ENCODE measurements at regions not wholly inside any gene's neighbourhood (a gene's known extent, or its start where the extent isn't known, plus 50 kb on each side); places are given as distances from the start of the nearest gene placed in this dataset.

DNA sequence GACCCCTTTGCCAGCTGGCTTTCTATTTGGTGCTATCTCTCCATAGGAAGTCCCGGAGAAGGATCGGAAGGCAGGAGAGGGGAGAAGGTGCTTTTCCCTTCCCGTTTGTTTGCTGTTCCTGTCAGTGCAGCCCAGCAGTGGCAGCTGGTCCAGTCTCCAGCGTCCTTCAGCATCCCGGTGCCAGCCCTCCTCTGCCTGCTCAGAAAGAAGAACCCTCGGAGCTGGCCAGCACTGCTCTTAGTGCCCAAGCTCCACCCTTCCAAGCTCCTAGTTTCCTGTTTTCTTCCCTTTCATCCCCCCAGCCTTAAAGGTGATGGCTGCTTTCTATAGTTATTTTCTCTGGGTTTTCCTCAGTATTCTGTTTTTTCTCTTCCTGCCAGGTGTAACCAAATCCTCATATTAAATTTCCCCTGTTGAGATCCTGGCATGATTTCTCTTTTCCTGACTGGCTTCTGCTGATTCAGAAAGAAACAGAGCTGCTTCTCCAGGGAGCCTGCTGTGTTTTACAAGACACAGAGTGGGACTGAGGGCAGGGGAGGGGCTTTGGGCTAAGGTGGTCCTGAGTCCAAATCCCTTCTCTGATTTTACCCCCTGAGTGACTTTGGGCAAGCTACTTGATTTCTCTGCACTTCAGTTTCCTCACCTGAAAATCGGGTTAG, 186.8 kb downstream of the COPRS start:
- Histone ChIP-seq H3K4me3 (no peak overlapping the region), H3K9me3 (no peaks in the 10 kb centered on the region), H3K4me1 (no peaks in the 10 kb centered on the region), H3K36me3 (no peaks in the 10 kb centered on the region), H3K27me3 (no peaks in the 10 kb centered on the region), H3K27ac (no peak overlapping the region)
- no peak for DNase-seq (ENCODE audit: low spot score)
- TF ChIP-seq, protein P1, sequence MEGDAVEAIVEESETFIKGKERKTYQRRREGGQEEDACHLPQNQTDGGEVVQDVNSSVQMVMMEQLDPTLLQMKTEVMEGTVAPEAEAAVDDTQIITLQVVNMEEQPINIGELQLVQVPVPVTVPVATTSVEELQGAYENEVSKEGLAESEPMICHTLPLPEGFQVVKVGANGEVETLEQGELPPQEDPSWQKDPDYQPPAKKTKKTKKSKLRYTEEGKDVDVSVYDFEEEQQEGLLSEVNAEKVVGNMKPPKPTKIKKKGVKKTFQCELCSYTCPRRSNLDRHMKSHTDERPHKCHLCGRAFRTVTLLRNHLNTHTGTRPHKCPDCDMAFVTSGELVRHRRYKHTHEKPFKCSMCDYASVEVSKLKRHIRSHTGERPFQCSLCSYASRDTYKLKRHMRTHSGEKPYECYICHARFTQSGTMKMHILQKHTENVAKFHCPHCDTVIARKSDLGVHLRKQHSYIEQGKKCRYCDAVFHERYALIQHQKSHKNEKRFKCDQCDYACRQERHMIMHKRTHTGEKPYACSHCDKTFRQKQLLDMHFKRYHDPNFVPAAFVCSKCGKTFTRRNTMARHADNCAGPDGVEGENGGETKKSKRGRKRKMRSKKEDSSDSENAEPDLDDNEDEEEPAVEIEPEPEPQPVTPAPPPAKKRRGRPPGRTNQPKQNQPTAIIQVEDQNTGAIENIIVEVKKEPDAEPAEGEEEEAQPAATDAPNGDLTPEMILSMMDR (IDR thresholded peaks at IDR 0.05): no peak

DNA sequence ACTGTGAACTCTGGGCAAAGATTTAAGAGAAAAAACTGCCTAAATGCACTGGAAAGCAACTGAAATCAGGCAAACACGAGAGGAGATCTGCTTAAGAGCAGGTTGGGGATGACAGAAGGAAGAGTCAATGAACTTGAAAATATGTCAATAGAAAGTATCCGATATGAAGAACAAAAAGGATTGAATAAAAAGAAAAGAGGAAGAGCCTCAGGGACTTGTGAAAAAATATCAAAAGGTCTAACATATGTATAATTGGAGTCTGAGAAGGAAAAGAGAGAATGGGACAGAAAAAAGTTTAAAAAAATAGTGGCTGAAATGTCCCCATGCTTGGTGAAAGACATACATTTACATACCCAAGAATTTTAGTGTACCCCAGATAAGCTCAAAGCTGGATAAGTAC, 195.5 kb downstream of the COPRS start:
- DNase-seq (ENCODE audit: low spot score): no peak
- Histone ChIP-seq H3K36me3 (no peaks in the 10 kb centered on the region), H3K4me1 (no peaks in the 10 kb centered on the region), H3K9me3 (peaks cover 0 to 34% of the 10 kb centered on the region in 2 donors), H3K27ac (no peak overlapping the region), H3K27me3 (no peaks in the 10 kb centered on the region), H3K4me3 (no peak overlapping the region)
- TF ChIP-seq, protein P1 (IDR thresholded peaks at IDR 0.05): no peak

DNA sequence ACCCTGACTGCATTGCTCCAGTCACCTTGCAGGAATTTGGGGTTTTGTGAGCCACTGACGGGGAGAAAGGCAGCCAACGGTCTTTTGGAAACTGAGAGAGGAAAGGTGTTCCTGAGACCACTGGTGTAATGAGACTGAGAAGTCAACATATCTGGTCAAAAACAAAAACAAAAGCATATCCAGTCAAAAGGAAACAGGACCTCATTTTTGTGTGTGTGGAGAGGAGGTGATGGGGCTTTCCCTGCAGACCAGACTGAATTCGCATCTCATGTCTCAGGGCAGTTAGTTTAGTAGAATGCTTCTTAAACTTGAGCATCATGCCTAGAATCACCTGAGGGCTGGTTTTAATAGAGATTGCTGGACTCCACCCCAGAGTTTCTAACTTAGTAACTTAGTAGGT, 198.4 kb downstream of the COPRS start:
- no peak overlapping the region for H3K4me3 ChIP-seq
- TF ChIP-seq, protein P1 (IDR thresholded peaks at IDR 0.05): no peak

DNA sequence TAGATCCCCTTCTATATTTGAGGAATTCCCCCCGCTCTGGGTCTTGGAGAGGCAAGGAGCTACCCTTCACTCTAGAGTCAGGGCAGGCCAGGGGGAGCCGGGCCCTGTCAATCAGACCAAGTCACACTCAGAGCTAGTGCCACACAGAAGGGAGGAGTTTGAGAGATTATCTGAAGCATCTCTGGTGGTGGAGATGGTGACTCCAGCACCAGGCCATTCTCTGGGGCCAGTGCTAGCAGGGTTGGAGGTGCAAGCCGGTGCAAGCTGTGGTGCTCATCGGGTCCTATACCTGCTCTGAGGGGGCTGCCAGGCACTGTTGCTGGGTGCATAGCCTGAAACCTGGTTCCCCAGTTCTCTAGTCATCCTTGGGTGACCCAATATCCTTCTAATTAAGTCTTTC, 201.2 kb downstream of the COPRS start:
- Histone ChIP-seq H3K27me3 (no peaks in the 10 kb centered on the region), H3K9me3 (peaks cover 0 to 11% of the 10 kb centered on the region in 2 donors), H3K4me3 (no peak overlapping the region), H3K36me3 (no peaks in the 10 kb centered on the region), H3K4me1 (peaks cover 0 to 7% of the 10 kb centered on the region in 2 donors), H3K27ac (no peak overlapping the region)
- TF ChIP-seq, protein P1 (IDR thresholded peaks at IDR 0.05): no peak
- DNase-seq (ENCODE audit: low spot score): no peak

More for the DNA sequence above, 198.4 kb downstream of the COPRS start:
- Histone ChIP-seq H3K4me1 (no peaks in the 10 kb centered on the region), H3K36me3 (no peaks in the 10 kb centered on the region), H3K27ac (no peak overlapping the region), H3K27me3 (no peaks in the 10 kb centered on the region), H3K9me3 (peaks cover 0 to 31% of the 10 kb centered on the region in 2 donors)
- no peak for DNase-seq (ENCODE audit: low spot score)

DNA sequence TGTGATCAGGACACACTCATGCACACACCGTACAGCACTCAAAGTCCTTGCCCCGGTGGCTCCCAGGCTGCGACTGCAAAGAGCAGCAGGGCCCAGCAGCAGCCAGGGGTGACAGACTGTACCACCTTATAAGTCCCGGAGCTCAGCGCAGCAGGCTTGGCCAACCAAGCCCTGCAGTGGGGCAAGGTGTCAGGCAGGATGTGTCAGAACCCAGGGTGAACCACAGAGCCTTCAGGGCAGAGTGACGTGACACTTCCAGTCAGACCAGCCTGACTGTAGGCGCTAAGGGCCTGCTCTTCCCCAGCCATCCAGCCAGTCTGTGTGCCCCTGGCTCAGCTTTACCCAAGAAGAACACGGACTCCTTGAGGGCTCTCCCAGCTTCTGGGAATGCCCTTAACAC, 204.1 kb downstream of the COPRS start:
- DNase-seq (ENCODE audit: low spot score): peak; percentile 71
- Histone ChIP-seq H3K4me3 (no peak overlapping the region), H3K36me3 (no peaks in the 10 kb centered on the region), H3K9me3 (no peaks in the 10 kb centered on the region), H3K27ac (peak overlapping the region; percentile 70 to 78), H3K4me1 (peaks cover 0 to 7% of the 10 kb centered on the region in 2 donors), H3K27me3 (no peaks in the 10 kb centered on the region)
- TF ChIP-seq, protein P1 (IDR thresholded peaks at IDR 0.05): no peak

DNA sequence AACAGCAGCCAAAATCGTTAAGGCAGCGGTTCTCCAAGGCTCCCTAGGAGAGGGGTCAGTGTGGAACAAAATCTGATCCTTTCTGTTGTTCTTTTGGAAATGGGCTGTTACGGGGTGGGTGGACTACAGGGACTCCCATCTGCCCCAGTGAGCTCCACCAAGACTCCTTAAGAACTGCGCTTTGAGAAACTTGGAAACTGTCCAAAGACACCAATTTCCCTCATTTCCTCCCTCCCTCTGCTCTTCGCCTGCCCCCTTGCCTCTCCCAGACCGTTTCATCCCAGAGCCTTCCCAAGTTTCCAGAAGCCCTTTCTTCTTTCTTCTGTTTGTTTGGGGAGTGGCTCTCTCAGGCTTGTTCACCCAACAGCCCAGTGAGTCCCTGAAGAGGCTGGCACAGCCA, 205.4 kb downstream of the COPRS start:
- Histone ChIP-seq H3K36me3 (no peaks in the 10 kb centered on the region), H3K27ac (no peak overlapping the region), H3K9me3 (no peaks in the 10 kb centered on the region), H3K27me3 (no peaks in the 10 kb centered on the region), H3K4me1 (peaks cover 0 to 7% of the 10 kb centered on the region in 2 donors), H3K4me3 (no peak overlapping the region)
- TF ChIP-seq, protein P1 (IDR thresholded peaks at IDR 0.05): no peak
- DNase-seq (ENCODE audit: low spot score): no peak
